GM04503 (cell line): ENCODE measurements at regions not wholly inside any gene's neighbourhood (a gene's known extent, or its start where the extent isn't known, plus 50 kb on each side); places are given as distances from the start of the nearest gene placed in this dataset.
"Not testable (repeated sequence)": the region's sequence is repeated elsewhere in the genome, so short reads cannot be mapped to it uniquely, and the experiment has no call there.

Experiments used
- DNase-seq: peaks from one replicate; pipeline ENCODE4 v3.0.0-alpha.2; 2012; ENCODE audit warnings: low read depth

GRCh38 chr15:31433091-31433490, 106.5 kb downstream of the KLF13 start:
- DNase-seq = no peak

- DNase-seq = no peak
Measured at GRCh38 chr15:31433574-31433973, 106.9 kb downstream of the KLF13 start.

DNA sequence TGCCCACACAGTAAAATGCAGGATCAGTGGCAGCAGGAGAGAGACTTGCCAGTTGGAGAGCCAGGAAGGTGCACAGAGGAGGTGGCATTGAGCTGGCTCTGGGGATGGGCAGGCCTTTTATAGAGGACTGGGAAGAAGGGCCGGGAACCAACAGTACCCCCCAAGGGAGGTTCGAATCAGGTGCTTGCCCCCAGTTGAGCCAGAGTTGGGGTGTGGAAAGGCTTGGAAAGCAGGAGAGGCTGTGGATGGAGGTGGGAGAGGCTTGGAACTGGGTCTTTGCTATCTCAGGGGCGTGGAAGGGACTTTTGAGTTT, 107.6 kb downstream of the KLF13 start:
- no peak for DNase-seq

GRCh38 chr15:31434588-31435260, 108.1 kb downstream of the KLF13 start:
- DNase-seq = peak; percentile 53

DNA sequence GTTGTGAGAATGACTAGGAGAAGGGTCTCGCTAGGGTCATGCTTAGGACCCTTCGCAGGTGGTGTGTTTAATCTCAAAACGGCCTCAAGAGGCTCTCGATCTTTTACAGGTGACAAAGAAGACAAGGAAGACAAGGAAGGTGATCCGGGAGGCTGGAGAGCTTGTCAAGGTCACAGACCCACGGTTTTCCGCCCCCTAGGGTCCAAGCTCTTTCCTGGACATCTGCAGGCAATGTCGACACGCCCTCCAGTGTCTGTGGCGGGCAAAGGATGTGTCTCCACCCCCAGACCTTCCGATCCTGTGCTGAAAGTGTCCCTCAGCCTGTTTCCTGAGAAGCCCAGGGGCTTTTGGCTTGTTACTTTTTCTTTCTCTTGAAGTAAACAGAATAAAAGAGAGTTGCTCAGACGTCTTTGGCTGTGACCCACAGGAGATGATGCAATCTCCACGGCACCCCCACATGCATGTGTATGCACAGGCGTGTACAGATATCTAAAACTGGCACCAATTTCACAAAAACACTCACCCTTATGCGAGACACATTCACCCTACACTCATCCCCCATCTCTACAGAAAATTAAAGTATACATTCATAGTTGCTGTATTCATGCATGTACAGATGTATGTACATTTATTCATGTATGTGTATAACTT, 108.8 kb downstream of the KLF13 start:
- no peak for DNase-seq

GRCh38 chr15:31435912-31436628, 109.4 kb downstream of the KLF13 start:
- DNase-seq = no peak

DNA sequence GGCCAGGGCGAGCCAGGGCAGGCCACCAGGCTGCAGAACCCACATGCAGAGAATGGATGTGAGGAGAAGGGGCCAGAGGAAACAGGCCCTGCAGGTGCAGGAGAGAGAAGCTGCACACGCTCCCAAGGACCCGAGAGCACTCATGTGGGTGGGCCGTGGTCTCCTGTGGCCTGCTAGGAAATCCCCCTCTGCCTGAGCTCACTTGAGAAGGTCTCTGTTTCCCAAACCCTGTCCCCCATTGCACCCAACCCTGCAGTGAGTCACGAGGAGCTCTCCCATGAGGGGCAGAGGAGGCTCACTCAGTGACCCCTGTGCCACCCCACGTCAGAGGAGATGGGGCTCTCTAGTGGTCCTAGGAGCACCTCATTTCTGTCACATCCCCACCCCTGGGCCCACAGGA, 111.1 kb downstream of the KLF13 start:
- no peak for DNase-seq

- DNase-seq = no peak
Measured at GRCh38 chr15:31438601-31439265, 112.1 kb downstream of the KLF13 start.

DNA sequence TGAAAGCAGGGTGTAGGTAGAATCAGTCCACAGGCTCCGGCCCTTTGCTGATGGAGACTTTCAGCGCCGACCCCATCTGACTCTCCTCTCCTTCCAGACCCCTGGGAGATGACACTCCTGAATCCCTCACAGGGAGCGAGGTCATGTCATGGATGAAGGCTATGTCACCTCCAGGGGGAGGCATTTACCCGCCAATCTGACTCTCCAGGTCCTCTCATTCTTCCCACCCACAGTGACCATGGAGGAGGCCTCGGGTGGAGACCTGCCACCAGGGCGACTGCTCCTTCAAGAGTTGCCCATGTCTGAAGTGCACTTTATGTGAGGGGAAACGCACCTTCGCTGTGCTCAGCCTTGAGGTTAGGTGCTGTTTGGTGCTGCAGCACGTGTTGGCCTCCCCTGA, 112.7 kb downstream of the KLF13 start:
- DNase-seq = no peak

DNA sequence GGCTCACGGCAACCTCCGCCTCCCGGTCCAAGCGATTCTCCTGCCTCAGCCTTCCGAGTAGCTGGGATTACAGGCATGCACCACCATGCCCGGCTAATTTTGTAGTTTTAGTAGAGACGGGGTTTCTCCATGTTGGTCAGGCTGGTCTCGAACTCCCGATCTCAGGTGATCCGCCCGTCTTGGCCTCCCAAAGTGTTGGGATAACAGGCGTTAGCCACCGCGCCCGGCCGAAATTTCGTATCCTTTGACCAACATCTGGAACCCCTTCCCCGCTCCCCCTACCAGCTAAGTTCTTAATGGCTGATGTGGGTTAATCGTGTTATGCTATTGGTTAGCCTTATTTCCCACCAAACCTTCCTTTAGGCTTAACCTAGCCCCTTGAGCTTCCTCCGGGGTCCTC, 113.6 kb downstream of the KLF13 start:
- DNase-seq = not testable (repeated sequence)

DNA sequence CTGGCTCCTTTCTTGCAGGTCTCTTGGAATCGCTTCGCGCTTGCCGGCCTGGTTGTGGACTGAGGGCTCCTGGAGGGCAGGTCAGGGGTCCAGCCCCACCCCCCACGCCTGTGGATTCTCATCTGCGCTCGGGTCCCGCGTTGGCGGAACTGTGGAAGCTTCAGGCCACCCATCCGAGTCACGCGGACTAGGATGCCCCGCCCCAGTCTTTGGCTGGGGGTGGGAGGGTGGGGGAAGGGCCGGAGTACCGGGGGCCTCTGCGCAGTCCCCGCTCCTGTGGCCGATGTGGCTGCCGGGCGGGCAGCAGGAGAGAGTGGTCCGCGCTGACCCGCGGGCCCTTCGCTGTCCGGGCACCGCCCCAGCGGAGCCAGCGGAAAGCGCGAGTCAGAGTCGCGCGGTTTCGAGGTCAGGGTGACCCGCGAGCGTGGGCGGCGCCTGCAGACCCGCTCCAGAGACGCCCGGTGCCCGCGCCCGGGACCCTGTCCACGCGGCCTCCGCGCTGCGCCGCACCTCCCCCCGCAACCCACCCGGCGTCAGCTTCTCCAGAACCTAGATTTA, 114.2 kb downstream of the KLF13 start:
- no peak for DNase-seq

DNA sequence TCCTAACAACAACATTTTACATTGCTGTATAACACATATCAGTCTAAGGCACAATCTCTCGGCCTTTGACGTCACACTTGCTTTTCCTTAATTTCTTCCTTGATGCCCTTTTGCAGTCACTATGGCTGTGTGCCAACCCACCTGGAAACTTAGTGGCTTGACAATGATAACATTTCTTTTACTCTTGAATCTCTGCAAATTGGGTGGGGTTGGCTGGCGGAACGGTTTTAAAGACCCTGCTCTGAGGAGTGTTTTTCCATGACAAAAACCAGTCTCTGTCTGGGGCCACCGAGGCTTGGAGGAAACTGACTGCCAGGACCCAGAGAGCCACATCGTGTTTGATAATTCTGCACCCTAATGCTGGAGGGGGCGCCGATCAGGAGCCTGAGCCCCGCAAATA, 115.6 kb downstream of the KLF13 start:
- no peak for DNase-seq

DNA sequence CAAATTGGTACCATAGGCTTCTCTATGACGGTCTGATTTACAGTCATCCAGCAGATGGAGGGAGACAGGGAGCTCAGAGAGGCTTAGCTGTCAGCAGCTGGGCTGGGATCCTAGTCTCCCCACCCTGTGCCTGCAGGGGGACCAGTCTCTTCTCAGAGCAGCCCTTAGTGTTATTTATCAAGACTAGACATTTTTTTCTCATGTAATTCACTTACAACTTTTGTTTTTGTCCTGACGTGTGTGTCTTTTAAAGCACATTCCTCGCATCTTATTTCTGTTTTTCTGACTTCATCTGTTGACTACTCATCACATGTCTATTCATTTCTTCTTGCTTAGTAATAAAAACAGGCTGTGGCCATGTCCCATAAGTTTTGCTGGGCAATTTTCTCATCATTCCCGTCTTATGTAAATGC, 116.1 kb downstream of the KLF13 start:
- peak; percentile 93 for DNase-seq

GRCh38 chr15:31444844-31445243, 118.2 kb downstream of the KLF13 start:
- DNase-seq = no peak

DNA sequence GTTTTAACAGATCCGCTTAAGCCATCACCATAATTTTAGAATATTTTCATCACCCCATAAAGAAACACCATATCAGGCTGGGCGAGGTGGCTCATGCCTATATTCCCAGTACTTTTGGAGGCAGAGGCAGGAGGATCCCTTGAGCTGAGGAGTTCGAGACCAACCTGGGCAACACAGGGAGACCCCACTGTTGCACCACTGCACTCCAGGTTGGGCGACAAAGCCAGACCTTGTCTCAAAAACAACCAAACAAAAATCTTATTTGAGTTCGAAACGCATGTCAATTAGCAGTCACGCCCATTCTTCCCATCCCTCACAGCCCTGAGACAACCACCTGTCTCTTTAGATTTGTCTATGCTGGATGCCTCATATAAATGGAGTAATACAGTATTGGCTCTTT, 119.9 kb downstream of the KLF13 start:
- DNase-seq = no peak

DNA sequence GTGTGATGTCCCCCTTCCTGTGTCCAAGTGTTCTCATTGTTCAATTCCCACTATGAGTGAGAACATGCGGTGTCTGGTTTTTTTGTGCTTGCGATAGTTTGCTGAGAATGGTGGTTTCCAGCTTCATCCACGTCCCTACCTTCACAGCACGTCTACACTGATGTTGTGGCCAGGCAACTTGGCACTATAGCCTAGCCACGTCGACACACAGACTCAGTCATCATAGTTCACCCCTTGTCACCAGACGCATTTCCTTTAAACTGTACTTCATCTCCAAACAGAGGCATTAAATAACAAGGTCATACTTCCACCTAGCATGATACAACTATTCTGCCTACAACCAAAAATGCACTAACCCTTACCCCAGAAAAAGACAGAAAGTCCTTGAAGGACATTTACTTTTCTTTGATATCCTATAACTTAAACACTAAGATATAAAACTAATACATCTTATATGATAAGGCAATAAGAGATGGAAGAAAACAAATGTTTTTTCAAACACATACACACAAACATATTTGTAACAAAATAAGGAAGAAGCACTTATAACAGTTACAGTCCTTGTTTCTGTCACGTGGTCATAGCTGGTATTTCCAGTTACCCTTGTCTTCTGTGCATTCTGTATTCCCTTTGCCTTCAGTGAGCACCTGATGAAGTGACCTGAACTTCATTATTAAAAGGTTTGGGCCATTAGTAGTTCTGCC, 121.4 kb downstream of the KLF13 start:
- no peak for DNase-seq

GRCh38 chr15:31448635-31448979, 122.0 kb downstream of the KLF13 start:
- no peak for DNase-seq

- DNase-seq = no peak
Measured at GRCh38 chr15:31452595-31453557, 126.2 kb downstream of the KLF13 start.

DNA sequence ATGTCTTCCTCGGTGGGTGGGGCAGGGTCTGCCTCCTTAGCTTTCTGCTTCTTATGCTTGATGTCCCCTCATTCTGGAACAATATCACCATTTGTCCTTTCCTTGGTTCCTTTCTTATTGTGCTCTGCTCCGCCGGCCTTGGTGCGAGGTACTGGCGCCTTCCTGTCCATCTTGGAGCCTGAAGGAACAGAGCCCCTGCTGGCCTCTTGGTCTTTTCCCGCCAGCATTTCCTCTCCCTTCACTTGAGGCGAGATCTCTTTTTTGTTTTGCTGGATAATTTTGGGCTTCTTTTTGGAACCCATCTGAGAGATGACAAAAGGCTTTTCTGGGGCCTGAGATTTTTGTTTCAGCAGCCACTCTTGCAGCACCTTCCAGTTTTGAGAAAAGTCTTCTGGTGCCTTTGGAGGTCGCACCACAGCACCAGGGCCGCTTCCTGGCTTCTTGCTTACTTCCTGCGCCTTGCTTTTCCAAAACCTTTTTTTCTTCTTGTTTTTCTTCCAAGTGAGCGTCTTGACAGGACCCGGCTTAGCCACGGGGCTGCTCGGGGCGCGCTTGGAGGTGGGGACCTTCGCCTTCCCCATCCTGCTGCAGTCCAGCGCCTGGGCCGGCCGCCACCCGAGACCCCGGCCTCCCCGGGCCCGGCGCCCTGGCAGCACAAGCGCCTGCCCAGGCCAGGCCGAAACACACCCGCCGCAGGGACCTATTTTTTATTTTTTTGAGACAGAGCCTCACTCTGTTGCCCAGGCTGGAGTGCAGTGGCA, 127.1 kb downstream of the KLF13 start:
- DNase-seq = no peak

DNA sequence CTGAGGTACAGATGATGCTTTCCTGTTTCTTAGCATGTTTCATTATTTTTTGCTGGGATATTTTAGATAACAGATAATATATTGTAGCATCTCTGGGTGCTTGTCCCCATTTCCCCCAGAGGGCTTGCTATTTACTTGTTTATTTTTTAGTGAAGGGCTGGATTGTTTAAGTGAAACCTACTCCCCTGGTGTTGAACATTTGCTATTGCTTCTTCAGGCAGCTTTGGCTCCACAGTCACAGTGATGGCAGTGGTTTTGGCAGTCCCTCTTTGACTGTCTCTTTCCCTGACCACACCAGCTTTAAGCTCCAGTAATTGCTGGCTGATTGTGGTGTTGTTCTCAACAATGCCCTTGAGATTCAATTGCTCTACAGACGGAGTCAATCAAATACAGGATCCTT, 128.9 kb downstream of the KLF13 start:
- DNase-seq = no peak
